ENCODE measurements at regions not wholly inside any gene's neighbourhood (a gene's known extent, or its start where the extent isn't known, plus 50 kb on each side); places are given as distances from the start of the nearest gene placed in this dataset.
"Not testable (repeated sequence)": the region's sequence is repeated elsewhere in the genome, so short reads cannot be mapped to it uniquely, and the experiment has no call there.

DNA sequence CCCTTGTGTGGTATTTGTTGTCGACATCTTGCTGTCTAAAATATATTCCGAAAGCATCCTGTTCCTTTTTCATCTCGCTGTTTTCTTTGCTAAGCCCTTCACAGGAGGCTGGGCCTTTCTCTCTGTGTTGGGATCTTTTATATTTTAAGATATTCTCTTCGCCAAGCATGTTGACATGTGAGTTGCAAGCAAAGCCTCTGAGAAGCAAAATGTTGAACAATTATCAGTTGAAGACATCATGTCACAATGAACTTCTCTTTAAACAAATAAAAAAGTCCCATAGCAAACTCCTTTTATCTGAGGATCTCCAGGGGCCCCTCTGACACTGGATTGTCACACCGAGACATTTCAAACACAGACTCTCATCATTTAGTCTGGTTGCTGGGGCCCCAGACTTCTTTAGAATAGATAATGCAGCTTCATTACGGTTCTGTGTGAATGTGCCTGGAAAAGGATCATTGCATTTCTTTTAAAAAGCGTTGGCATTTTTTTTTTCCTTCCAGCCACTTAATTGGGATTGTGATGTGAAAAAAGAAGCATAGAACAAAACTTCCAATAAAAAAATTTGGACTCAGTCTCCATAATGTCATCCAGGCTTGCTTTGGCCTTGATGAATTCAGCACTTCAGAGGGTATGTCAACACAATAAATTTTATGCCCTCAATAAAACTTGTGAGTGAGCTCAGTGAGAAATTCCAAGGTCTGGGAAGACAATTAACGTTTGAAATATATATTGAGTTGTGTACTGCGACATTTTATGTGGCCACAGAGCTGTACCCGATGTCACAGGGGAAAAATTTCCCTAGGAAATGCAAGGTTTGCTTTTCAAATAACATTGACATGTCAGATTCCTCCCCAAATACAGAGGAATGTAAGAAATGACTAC, 496.8 kb downstream of the XYLT1 start:
- H3K4me1 ChIP-seq = no peaks in the 10 kb centered on the region
- H3K27ac ChIP-seq = no peak overlapping the region
- intact Hi-C loops (cut with DNase I; ENCODE audit: low total_unique reads) = no loop called here
- H3K4me3 ChIP-seq = no peak overlapping the region
- no peak for DNase-seq
- H3K9me3 ChIP-seq = no peaks in the 10 kb centered on the region
- no peaks in the 10 kb centered on the region for H3K36me3 ChIP-seq
- TF ChIP-seq POLR2A (IDR thresholded peaks at IDR 0.05) = no peak
- TF ChIP-seq, protein P1, sequence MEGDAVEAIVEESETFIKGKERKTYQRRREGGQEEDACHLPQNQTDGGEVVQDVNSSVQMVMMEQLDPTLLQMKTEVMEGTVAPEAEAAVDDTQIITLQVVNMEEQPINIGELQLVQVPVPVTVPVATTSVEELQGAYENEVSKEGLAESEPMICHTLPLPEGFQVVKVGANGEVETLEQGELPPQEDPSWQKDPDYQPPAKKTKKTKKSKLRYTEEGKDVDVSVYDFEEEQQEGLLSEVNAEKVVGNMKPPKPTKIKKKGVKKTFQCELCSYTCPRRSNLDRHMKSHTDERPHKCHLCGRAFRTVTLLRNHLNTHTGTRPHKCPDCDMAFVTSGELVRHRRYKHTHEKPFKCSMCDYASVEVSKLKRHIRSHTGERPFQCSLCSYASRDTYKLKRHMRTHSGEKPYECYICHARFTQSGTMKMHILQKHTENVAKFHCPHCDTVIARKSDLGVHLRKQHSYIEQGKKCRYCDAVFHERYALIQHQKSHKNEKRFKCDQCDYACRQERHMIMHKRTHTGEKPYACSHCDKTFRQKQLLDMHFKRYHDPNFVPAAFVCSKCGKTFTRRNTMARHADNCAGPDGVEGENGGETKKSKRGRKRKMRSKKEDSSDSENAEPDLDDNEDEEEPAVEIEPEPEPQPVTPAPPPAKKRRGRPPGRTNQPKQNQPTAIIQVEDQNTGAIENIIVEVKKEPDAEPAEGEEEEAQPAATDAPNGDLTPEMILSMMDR (IDR thresholded peaks at IDR 0.05) = no peak
- H3K27me3 ChIP-seq = no peaks in the 10 kb centered on the region

DNA sequence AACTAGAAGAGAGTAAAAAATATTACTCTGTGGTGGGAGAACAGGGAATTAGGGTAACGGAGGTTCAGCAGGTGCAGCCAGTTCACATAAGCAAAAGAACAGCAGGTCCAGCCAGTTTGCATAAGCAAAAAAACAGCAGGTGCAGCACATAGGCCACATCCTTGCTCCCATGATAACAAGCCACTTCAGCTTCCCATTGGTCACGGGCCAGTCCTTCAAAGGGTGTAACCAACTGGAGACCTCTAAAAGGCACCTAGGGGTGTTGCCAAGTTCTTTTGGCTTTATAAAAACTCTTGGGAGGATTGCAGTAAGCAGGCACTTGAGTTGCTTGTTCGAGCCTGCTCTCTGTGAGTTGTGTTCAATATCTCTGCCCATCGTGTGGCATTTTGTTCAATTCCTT, 488.1 kb downstream of the XYLT1 start:
- TF ChIP-seq POLR2A (IDR thresholded peaks at IDR 0.05) = no peak
- TF ChIP-seq, protein P1 (IDR thresholded peaks at IDR 0.05) = no peak
- DNase-seq = no peak
- no peaks in the 10 kb centered on the region for H3K36me3 ChIP-seq
- no peaks in the 10 kb centered on the region for H3K9me3 ChIP-seq
- H3K27ac ChIP-seq = no peak overlapping the region
- intact Hi-C loops (cut with DNase I; ENCODE audit: low total_unique reads) = no loop called here
- H3K27me3 ChIP-seq = no peaks in the 10 kb centered on the region
- no peak overlapping the region for H3K4me3 ChIP-seq
- no peaks in the 10 kb centered on the region for H3K4me1 ChIP-seq

DNA sequence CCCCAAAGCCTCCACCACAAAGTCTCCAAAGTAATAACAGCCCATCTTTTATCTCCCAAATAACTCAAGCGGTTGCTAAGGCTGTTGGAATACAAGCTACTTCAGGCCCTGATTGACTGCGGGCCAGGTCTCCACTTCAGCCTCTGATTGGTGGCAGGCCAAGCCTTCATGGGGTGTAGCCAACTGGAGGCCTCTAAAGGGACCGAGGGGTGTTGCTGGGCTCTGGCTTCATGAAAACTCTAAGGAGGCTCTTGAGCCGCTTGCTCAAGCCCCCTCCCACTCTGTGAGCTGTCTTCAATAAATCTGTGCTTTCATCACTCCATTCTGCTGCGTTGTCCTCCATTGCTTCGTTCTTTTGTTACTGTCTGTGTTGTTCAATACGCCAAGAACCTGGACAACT, 487.2 kb downstream of the XYLT1 start:
- Histone ChIP-seq H3K36me3 (no peaks in the 10 kb centered on the region), H3K4me3 (no peak overlapping the region), H3K9me3 (no peaks in the 10 kb centered on the region), H3K4me1 (no peaks in the 10 kb centered on the region), H3K27me3 (no peaks in the 10 kb centered on the region), H3K27ac (no peak overlapping the region)
- intact Hi-C loops (cut with DNase I; ENCODE audit: low total_unique reads) = no loop called here
- DNase-seq = no peak
- TF ChIP-seq, protein P1 (IDR thresholded peaks at IDR 0.05) = no peak

DNA sequence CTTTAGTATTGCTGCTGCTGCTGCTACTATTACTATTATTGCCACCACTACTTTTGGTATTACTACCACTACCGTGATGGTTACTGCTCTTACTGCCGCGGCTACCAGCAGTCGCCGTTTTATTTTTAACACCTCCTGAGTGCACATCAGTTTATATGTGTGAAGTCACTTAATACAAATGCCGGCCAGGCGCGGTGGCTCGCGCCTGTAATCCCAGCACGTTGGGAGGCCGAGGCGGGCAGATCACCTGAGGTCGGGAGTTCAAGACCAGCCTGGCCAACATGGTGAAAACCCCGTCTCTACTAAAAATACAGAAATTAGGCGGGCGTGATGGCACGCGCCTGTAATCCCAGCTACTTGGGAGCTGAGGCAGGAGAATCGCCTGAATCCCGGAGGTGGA, 486.7 kb downstream of the XYLT1 start:
- H3K9me3 ChIP-seq; intact Hi-C loops (cut with DNase I; ENCODE audit: low total_unique reads); H3K4me3 ChIP-seq; H3K27ac ChIP-seq; H3K36me3 ChIP-seq; DNase-seq; H3K4me1 ChIP-seq; H3K27me3 ChIP-seq: not testable (repeated sequence)

DNA sequence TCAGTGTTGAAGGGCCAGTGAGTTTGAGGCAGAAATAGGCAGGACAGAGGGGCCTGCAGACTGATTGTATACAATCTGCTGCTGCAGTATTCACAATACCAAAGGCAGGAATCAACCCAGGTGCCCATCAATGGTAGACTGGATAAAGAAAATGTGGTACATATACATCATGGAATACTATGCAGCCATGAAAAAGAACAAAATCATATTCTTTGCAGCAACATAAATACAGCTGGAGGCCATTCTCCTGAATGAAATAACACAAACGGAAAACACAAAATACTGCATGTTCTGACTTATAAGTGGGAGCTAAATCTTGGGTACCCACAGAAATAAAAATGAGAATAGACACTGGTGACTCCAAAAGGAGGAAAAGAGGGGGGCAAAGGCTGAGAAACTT, 485.1 kb downstream of the XYLT1 start:
- TF ChIP-seq, protein P1 (IDR thresholded peaks at IDR 0.05) = no peak
- TF ChIP-seq POLR2A (IDR thresholded peaks at IDR 0.05) = no peak
- Histone ChIP-seq H3K4me1 (no peaks in the 10 kb centered on the region), H3K9me3 (no peaks in the 10 kb centered on the region), H3K36me3 (no peaks in the 10 kb centered on the region), H3K27ac (no peak overlapping the region), H3K4me3 (no peak overlapping the region), H3K27me3 (no peaks in the 10 kb centered on the region)
- DNase-seq = no peak
- intact Hi-C loops (cut with DNase I; ENCODE audit: low total_unique reads) = no loop called here

All from uterus (tissue), 3 donors.